Stimulated activated CD8-positive, alpha-beta memory T cell treated with anti-CD3 and anti-CD28 coated beads, Interleukin-7, amount 100 ng/mL, for 48 hours (primary cell): ENCODE measurements at regions not wholly inside any gene's neighbourhood (a gene's known extent, or its start where the extent isn't known, plus 50 kb on each side); places are given as distances from the start of the nearest gene placed in this dataset.
A peak's percentile ranks its signal among the peaks of the same experiment; 100 is the strongest.
"Not testable (repeated sequence)": the region's sequence is repeated elsewhere in the genome, so short reads cannot be mapped to it uniquely, and the experiment has no call there.

Experiments used
- DNase-seq, 2 donors: peaks; one replicate each; pipeline ENCODE4 v3.0.0-alpha.2; 2020; ENCODE audit warnings: low read depth in 1 of 2; ENCODE audit errors: extremely low read depth in 1 of 2

DNA sequence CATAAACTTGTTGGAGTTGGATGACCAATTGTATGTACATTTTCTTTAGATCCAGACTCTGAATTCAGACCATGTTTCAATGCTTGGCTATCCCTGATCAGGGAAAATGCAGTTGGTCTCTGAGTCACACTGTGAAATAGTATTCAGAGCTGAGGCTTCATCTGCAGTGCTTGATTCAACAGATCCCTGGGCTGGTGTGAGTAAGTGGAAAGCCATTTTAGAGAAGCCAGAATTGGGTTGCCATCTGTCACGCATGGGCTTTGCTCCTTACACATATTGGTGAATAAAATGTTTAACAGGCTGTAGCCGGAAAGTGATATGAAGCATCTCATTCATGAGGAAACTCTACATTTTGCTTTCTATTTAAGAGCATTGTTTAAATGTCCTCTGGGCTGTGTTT is 50.0 kb upstream of the ACYP2 start:
- DNase-seq, result no peak

DNA sequence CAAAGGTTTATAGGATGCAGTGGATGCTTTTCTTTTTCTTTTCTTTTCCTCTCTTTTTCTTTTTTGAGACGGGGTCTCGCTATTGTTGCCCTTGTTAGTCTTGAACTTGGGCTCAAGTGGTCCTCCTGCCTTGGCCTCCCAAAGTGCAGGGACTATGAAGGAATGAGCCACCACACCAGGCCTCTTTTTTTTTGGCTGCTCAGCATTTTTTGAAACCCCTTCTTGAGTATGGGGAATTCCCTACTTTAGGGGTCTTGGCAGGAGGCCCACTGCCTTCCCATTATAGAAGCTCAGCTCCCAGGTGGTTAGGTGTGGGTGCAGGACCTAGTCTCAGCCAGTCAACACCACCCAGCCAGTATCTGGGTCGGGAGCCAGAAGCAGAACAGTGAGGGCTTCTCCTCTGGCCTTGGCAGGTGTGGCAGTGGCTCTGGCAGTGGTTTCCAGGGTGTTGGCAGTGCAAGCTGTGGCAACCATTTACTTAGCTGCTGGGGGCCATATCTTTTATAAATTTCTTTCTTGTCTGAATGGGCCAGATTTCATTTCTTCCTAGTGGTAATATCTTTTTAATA is 51.4 kb upstream of the ACYP2 start:
- DNase-seq, result no peak

GRCh38 chr2:54062401-54062800 is 53.0 kb upstream of the ACYP2 start:
- DNase-seq, result no peak

GRCh38 chr2:54061272-54061671 is 54.1 kb upstream of the ACYP2 start:
- DNase-seq, result no peak

DNA sequence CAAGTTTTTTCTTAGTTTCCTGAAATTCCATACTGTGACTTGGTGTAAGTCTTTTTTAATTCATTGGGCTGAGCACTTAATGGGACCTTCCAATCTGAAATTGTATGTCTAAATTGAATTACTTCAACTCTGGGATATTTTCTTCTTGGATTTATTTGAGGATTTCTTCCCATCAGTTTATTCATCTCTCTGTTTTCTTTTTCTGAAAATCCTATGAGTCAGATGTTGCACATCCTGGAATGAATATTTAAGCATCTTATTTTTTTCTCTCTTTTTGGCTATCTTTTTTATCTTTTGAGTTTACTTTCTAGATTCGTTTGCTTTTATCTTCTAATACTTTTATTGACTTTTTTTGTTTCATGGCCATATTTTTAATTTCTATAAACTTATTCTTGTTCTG is 55.4 kb upstream of the ACYP2 start:
- DNase-seq, result no peak

- DNase-seq, result no peak
These were observed 55.9 kb upstream of the ACYP2 start for GRCh38 chr2:54059504-54059903.

GRCh38 chr2:54058449-54058848 is 57.0 kb upstream of the ACYP2 start:
- DNase-seq, result no peak

DNA sequence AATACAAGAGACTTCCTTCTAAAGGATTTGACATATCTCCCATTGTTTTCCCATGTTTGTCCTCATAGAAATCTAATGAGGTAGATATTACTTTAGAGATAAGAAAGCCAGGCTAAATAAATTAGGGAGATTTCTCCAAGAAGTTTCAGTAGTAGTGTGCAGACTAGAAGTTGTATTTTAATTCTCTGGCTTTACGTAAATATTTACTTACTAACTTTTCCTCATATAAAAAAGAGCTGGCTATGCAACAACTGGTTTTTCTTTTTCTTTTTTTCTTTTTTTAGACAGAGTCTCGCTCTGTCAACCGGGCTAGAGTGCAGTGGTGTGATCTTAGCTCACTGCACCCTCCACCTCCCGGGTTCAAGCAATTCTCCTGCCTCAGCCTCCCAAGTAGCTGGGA is 60.6 kb upstream of the ACYP2 start:
- DNase-seq, result no peak

- DNase-seq, result no peak
These were observed 61.1 kb upstream of the ACYP2 start for GRCh38 chr2:54054271-54054670.

- no peak for DNase-seq
These were observed 61.6 kb upstream of the ACYP2 start for GRCh38 chr2:54053830-54054229.

- no peak for DNase-seq
These were observed 62.3 kb upstream of the ACYP2 start for GRCh38 chr2:54052825-54053718.

DNA sequence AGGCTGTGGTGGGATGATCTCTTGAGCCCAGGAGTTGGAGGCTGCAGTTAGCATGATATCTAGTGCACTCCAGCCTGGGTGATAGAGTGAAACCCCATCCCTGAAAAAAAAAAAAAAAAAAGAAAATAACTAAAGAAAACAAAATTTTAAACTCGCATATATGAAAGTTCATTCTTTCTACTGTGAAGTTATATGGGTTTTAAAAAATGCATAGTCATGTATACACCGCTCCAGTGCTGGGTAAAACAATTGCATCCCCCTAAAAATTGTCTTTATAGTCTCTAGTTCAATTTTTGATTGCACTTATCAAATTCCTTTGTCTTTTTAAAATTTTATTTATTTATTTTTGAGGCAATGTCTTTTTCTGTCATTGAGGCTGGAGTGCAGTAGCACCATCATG is 65.0 kb upstream of the ACYP2 start:
- DNase-seq, result no peak

- DNase-seq, result no peak
These were observed 66.0 kb upstream of the ACYP2 start for GRCh38 chr2:54049365-54049764.

GRCh38 chr2:54048896-54049295 is 66.5 kb upstream of the ACYP2 start:
- not testable (repeated sequence) for DNase-seq

DNA sequence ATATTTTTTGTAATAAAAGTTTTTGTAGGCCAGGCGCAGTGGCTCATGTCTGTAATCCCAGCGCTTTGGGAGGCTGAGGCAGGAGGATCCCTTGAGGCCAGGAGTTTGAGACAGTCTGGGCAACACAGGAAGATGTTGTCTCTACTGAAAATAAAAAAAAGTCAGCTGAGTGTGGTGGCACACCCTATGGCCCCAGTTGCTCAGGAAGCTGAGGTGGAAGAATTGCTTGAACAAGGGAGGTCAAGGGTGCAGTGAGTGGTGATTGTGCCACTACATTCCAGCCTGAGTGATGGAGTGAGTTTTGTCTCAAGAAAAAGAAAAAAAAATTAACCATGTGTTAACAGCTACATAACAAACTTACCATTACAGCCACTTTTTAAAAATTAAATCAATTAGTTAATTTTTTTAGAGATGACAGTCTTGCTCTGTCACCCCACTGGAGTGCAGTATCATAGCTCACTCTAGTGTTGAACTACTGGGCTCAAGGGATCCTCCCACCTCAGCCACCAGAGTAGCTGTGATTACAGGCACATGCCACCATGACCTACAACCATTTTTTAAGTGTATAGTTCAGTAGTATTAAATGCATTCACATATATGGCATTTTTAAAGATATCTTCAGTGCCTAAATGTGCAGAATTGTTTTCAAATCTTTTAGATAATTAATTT is 67.2 kb upstream of the ACYP2 start:
- no peak for DNase-seq

DNA sequence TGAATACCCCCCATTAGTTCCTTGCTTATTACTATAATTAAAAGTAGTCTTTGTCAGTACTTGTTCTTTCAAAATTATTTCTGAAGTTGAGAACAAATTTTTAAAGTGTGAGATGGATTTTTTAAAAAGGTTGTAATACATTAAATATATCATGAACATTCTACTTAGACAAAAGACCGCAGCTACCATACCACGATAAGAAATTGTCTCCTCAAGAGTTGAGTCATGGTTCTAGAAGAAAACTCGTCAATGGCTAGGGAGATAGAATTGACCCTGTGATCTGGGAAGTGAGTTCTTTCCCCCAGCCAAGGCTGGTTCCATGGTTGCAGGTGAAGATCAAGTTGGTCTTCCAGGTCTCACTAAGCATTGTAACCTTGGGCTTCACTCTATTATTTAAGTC is 67.8 kb upstream of the ACYP2 start:
- DNase-seq, result no peak

GRCh38 chr2:54047091-54047490 is 68.3 kb upstream of the ACYP2 start:
- DNase-seq, result no peak

GRCh38 chr2:54042897-54043620 is 72.3 kb upstream of the PSME4 start:
- DNase-seq, result no peak

DNA sequence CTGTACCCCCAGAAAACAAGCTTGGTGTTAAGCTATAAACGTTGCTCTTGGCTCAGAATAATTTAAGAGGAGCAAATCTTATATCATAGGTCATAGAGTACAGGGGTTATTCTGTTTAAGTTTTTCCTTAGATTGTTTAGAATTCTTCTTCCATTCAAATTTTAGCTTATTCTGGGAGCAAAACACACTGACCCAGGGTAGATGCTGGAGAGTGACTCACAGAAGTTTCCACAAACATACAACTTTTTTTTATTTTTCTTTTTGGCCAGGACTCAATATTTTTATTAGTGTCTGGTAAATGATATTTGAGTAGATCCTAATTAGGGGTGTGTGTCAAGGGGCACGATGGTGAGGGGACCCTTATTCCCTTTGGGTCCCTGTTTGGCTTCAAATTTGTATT is 71.5 kb upstream of the PSME4 start:
- no peak for DNase-seq

DNA sequence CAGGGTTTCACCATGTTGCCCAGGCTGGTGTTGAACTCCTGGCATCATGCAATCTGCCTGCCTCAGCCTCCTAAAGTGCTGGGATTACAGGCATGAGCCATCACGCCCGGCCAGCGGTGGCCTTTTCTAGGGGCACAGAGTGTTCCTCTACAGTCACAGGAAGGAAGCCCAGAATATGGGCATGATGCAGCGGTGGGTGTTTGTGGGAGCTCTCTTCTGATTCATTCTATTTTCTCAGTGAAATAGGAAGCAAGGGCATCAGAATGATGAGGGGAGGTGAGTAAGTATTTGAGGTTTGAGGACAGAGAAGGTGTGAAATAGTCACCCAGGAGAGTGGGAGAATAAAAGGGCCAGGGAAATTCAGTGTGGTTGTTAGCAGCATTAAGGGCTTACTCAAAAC is 70.3 kb upstream of the PSME4 start:
- DNase-seq, result peak; percentile 50 to 74

DNA sequence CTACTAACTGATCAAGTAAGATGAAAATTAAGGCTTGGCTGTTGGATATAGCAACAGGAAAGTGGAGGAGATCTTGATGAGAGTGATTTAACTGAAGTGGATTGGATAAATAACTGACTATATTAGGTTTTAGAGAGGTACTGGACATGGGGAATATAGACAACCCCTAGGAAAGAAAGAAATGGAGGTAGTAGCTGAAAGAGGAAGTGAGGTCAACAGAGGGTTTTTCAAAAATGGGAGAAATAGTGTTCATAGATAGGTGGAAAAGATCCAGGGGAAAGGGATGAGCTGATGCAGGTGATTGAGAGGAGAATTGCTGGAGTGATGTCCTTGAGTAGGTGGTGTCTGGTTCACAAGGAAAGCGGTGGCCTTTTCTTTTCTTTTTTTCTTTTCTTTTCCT is 69.9 kb upstream of the PSME4 start:
- no peak for DNase-seq
